ENCODE measurements at regions not wholly inside any gene's neighbourhood (a gene's known extent, or its start where the extent isn't known, plus 50 kb on each side); places are given as distances from the start of the nearest gene placed in this dataset.

- TF ChIP-seq POLR2A (IDR thresholded peaks at IDR 0.05; ENCODE audit: low read depth, low read length) (no peak), SPI1 (IDR thresholded peaks at IDR 0.05; ENCODE audit: low read depth, low read length) (no peak), TAF1 (IDR thresholded peaks at IDR 0.05; ENCODE audit: low read depth, low read length) (no peak), POLR2AphosphoS5 (IDR thresholded peaks at IDR 0.05; ENCODE audit: low read depth, low read length) (no peak)
These were observed 1072.0 kb upstream of the INTU start for GRCh38 chr4:126560794-126561193.
